Ovary (tissue), 7 donors: ENCODE measurements at regions not wholly inside any gene's neighbourhood (a gene's known extent, or its start where the extent isn't known, plus 50 kb on each side); places are given as distances from the start of the nearest gene placed in this dataset. TPM values are rescaled to one million over a fixed set of nuclear protein-coding genes. Genes with fewer than 3 reads are reported as not detected.
"Not testable (repeated sequence)": the region's sequence is repeated elsewhere in the genome, so short reads cannot be mapped to it uniquely, and the experiment has no call there.

Experiments used
- DNase-seq, 5 donors: peaks; one replicate each; pipeline ENCODE4 v3.0.0-alpha.2; 2019 to 2020
- H3K27ac ChIP-seq, 2 donors: fragments of 200-600 bp; one replicate each; pipeline versions ENCODE4 v1.5.1 to v1.8.0; 2019 to 2022
- H3K27me3 ChIP-seq: fragments of 200-600 bp; one replicate; pipeline ENCODE4 v1.8.0; 2022
- H3K36me3 ChIP-seq: fragments of 200-600 bp; sonication (generic); one replicate; pipeline ENCODE4 v1.5.1; 2019
- H3K4me1 ChIP-seq: one replicate; pipeline ENCODE4 v1.8.1; 2013; ENCODE audit warnings: mild to moderate bottlenecking, moderate library complexity; ENCODE audit not compliant: insufficient read depth
- H3K4me3 ChIP-seq: fragments of 200-600 bp; sonication (generic); one replicate; pipeline ENCODE4 v1.5.1; 2017
- H3K9me3 ChIP-seq, 2 donors: fragments of 200-600 bp in 1 of 2; sonication (generic) in 1 of 2; one replicate each; pipeline versions ENCODE4 v1.5.1 to v1.8.1; 2013 to 2019; ENCODE audit warnings: mild to moderate bottlenecking in 1 of 2, moderate library complexity in 1 of 2
- WGBS, 3 donors: extraction: QIAGEN DNeasy Blood & Tissue Kit in 1 of 3; methylation state at CpG; one replicate each; pipeline versions ENCODE4 v1.1.5 to v1.1.7; 2013 to 2017; 5-methylcytosine and 5-hydroxymethylcytosine counted together
- intact Hi-C, 4 donors: fragments of 100-400 bp; cut with DNase I; formaldehyde crosslinking; loops; one replicate each; pipeline versions ENCODE4 v1.11.0 to v1.15.1; 2022 to 2023
- small RNA-seq: library from RNA; depleted of rRNA; stranded (forward); fragments of <200 nt; gene quantifications from one replicate; pipeline ENCODE3, GENCODE V24; 2016
- donor health status: DM: no; HTN: no; CAD: no; lungs with moderate emphysema.
- donor health status: DM: no; HTN: no; CAD: no.
- donor health status: Bipolar disorder and iron deficiency.
- donor health status: DM: no; HTN: no; CAD: no.
- donor health status: DM: yes; HTN: yes; CAD: no.

DNA sequence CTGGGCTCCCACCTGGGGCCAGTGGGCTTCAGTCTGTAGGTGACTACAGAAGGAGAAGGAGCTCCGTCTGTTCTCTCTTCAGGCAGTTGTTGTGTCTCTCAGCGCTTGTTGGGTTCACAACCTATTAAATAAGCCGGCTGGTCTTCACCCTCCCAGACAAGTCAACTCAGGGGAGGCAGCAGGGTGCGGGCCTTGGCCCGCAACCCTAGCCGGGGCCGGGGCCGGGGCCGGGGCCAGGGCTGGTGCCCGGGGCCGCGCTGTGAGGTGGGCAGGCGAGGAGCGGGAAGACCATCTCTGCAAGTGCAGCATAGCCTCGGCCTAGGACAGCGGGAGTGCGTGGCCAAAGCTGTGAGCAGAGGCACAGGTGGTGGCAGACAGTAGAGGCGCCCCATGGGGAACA lies 95.1 kb upstream of the PTPN20 start:
- H3K27ac ChIP-seq, intact Hi-C loops, DNase-seq, H3K36me3 ChIP-seq, H3K27me3 ChIP-seq, H3K4me1 ChIP-seq, H3K9me3 ChIP-seq, H3K4me3 ChIP-seq: not testable (repeated sequence)
- 82 to 95% (median 92%) methylated on average over 2 to 13 of the region's 18 CpGs for WGBS, 3 donors

- H3K36me3 ChIP-seq, H3K27ac ChIP-seq, H3K4me3 ChIP-seq, H3K4me1 ChIP-seq, H3K27me3 ChIP-seq, intact Hi-C loops, H3K9me3 ChIP-seq, DNase-seq: not testable (repeated sequence)
- WGBS, 3 donors: 94 to 97% (median 97%) methylated on average over 5 of the region's 11 CpGs
Measured at GRCh38 chr10:46840393-46841050, 70.7 kb upstream of the PTPN20 start.

DNA sequence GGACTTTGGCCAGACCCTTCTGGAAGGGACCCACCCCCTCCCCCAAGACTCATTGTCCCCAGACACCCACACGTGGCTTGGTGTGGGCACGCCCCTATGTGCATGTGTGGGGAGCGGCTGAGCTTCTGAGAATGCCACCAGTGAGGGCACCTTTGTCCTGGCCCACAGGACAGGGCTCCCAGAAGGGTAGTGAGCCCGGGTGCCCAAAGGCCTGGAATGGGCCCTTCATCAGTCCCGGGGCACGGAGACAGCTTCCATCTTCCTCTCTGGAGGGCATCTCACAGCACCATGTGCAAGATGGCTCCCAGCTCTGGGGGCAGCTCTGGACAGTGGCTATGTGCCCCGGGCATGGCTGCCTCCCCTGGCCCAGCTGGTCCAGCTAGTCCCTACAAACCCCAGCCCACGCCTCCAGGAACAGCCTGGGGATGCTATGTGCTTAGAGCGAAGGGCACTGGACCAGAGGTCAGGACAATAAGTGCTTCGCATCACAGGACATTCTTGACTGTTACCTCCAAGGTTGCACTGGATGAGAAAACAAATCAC lies 70.1 kb upstream of the PTPN20 start:
- 85 to 90% methylated on average over 3 to 10 of the region's 10 CpGs; no CpG with 5 or more reads in 1 of the 3 donors for WGBS, 3 donors
- H3K36me3 ChIP-seq, intact Hi-C loops, H3K27ac ChIP-seq, DNase-seq, H3K4me1 ChIP-seq, H3K27me3 ChIP-seq, H3K9me3 ChIP-seq, H3K4me3 ChIP-seq: not testable (repeated sequence)

DNA sequence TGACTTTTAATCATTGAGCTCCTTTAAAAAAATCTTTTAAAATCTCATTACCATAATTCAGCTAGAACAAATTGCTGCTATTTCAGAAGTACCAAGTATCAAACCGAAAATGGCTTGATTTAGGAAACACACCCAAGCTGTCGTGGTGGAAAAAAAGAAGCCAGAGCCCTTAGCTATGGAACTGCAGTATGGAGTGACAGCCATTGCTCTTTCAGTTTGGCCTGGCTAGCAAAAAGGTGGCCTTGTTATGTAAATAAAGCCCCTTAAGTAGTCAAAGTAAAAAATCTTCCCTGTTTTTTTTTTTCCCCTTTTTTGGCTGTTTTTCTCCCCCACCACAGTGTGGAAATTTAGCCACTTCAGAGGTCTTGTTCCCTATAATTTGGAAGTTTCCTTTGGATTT lies 66.0 kb upstream of the PTPN20 start:
- H3K4me3 ChIP-seq, H3K9me3 ChIP-seq, DNase-seq, H3K27ac ChIP-seq, H3K4me1 ChIP-seq, H3K36me3 ChIP-seq, intact Hi-C loops, H3K27me3 ChIP-seq: not testable (repeated sequence)
- WGBS, 3 donors: 25 to 66% (median 48%) methylated on average over 2 of the region's 2 CpGs

DNA sequence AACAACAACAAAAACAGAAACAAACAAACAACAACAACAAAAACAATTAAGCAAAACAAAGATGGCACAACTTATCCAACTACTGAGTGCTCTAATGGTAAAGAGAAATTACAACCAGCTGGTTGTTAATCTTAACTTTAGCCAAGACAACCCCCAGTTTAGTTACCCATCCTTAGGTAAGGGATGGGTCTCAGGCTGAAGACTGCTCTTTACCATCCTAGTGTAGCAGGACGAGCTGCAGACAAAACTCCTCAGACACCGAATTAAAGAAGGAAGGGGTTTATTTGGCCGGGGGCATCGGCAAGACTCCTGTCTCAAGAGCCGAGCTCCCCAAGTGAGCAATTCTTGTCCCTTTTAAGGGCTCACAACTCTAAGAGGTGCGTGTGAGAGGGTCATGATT lies 65.6 kb upstream of the PTPN20 start:
- DNase-seq, H3K4me3 ChIP-seq, H3K9me3 ChIP-seq, intact Hi-C loops, H3K36me3 ChIP-seq, H3K27ac ChIP-seq, H3K27me3 ChIP-seq, H3K4me1 ChIP-seq: not testable (repeated sequence)
- 90 to 100% methylated on average over 1 of the region's 6 CpGs; no CpG with 5 or more reads in 1 of the 3 donors for WGBS, 3 donors

- H3K4me1 ChIP-seq, H3K27me3 ChIP-seq, H3K27ac ChIP-seq, DNase-seq, H3K4me3 ChIP-seq, H3K36me3 ChIP-seq, intact Hi-C loops, H3K9me3 ChIP-seq: not testable (repeated sequence)
- 78 to 100% (median 88%) methylated on average over 1 of the region's 1 CpG for WGBS, 3 donors
Measured at GRCh38 chr10:46860753-46861152, 50.5 kb upstream of the PTPN20 start.

Small RNA genes lying in the stretch of these regions (small RNA-seq; reads per million reads assigned to genes)
- gene RNA5SP311: not detected
